DND-41 (cell line): ENCODE measurements at regions not wholly inside any gene's neighbourhood (a gene's known extent, or its start where the extent isn't known, plus 50 kb on each side); places are given as distances from the start of the nearest gene placed in this dataset.

Experiments
- ATAC-seq: fragments of 200-7000 bp; cut with Tn5 transposase; 3 replicates; pipeline ENCODE4 v1.9.1; 2021; ENCODE audit warnings: low read depth; ENCODE audit not compliant: insufficient read depth
- DNase-seq: peaks from one replicate; pipeline ENCODE4 v3.0.0-alpha.2; 2020
- H2AFZ ChIP-seq: 2 replicates; pipeline ENCODE4 v1.6.0; 2012; ENCODE audit warnings: low read depth, low read length
- H3K27ac ChIP-seq: 2 replicates; pipeline ENCODE4 v1.5.1; 2012; ENCODE audit warnings: low read length, inconsistent platforms
- H3K27me3 ChIP-seq: fragments of 200-600 bp; sonication (generic); 2 replicates; pipeline ENCODE4 v1.6.0; 2012; ENCODE audit warnings: low read length, mild to moderate bottlenecking, inconsistent platforms; ENCODE audit not compliant: insufficient read depth, poor library complexity
- H3K36me3 ChIP-seq: 2 replicates; pipeline ENCODE4 v1.5.1; 2012; ENCODE audit warnings: low read length, inconsistent platforms; ENCODE audit not compliant: insufficient read depth
- H3K4me1 ChIP-seq: 2 replicates; pipeline ENCODE4 v1.5.1; 2012; ENCODE audit warnings: mild to moderate bottlenecking, low read length; ENCODE audit not compliant: insufficient read depth
- H3K4me2 ChIP-seq: 2 replicates; pipeline ENCODE4 v1.6.0; 2012; ENCODE audit warnings: mild to moderate bottlenecking, moderate library complexity, low read length, inconsistent platforms; ENCODE audit not compliant: insufficient read depth
- H3K4me3 ChIP-seq, 2 experiments: fragments of 200-600 bp in 1 of 2; shearing (Covaris generic) in 1 of 2; 2 replicates each; pipeline ENCODE4 v1.5.1; 2012 to 2016; ENCODE audit warnings: inconsistent platforms in 2 of 2, low read length in 2 of 2, mild to moderate bottlenecking in 2 of 2, low read depth in 1 of 2, moderate library complexity in 1 of 2
- H3K79me2 ChIP-seq: 2 replicates; pipeline ENCODE4 v1.6.0; 2012; ENCODE audit warnings: low read length, inconsistent platforms; ENCODE audit not compliant: insufficient read depth
- H3K9ac ChIP-seq: 2 replicates; pipeline ENCODE4 v1.6.0; 2012; ENCODE audit warnings: low read depth, mild to moderate bottlenecking, inconsistent platforms, low read length, moderate library complexity
- H3K9me3 ChIP-seq: 2 replicates; pipeline ENCODE4 v1.5.1; 2012; ENCODE audit warnings: low read length, moderate library complexity, mild to moderate bottlenecking, inconsistent platforms; ENCODE audit not compliant: insufficient read depth, severe bottlenecking
- H4K20me1 ChIP-seq: 2 replicates; pipeline ENCODE4 v1.6.0; 2012; ENCODE audit warnings: low read length; ENCODE audit not compliant: insufficient read depth
- CTCF ChIP-seq: IDR thresholded peaks from 2 replicates; pipeline ENCODE4 v1.5.1; 2012; ENCODE audit warnings: borderline replicate concordance, low read length, moderate library complexity, mild to moderate bottlenecking; ENCODE audit not compliant: poor library complexity, severe bottlenecking; ENCODE audit errors: extremely low read depth
- EZH2 ChIP-seq: IDR thresholded peaks from 3 replicates; pipeline ENCODE4 v1.6.1; 2012; ENCODE audit warnings: borderline replicate concordance, low read depth, mild to moderate bottlenecking, moderate library complexity, low read length, inconsistent platforms; ENCODE audit not compliant: severe bottlenecking

GRCh38 chr9:126162611-126163381, 163.8 kb upstream of the MVB12B start:
- Histone ChIP-seq H3K79me2 (no peaks in the 10 kb centered on the region), H3K27ac (no peak overlapping the region), H3K27me3 (peaks cover 3% of the 10 kb centered on the region), H3K4me2 (no peak overlapping the region), H3K9ac (no peak overlapping the region), H3K36me3 (no peaks in the 10 kb centered on the region), H2AFZ (no peak overlapping the region), H3K4me3 (no peak overlapping the region), H4K20me1 (no peaks in the 10 kb centered on the region), H3K4me1 (no peaks in the 10 kb centered on the region), H3K9me3 (no peaks in the 10 kb centered on the region)
- ATAC-seq (no peak), DNase-seq (no peak)
- TF ChIP-seq EZH2 (no peak), CTCF (no peak)

- no peaks in the 10 kb centered on the region for H3K36me3 ChIP-seq
- H2AFZ ChIP-seq: no peak overlapping the region
- no peak overlapping the region for H3K9ac ChIP-seq
- peaks cover 3% of the 10 kb centered on the region for H3K27me3 ChIP-seq
- no peaks in the 10 kb centered on the region for H3K4me1 ChIP-seq
- no peaks in the 10 kb centered on the region for H3K79me2 ChIP-seq
- H3K4me3 ChIP-seq: no peak overlapping the region
- H3K4me2 ChIP-seq: no peak overlapping the region
- no peaks in the 10 kb centered on the region for H3K9me3 ChIP-seq
- DNase-seq (no peak), ATAC-seq (no peak)
- no peaks in the 10 kb centered on the region for H4K20me1 ChIP-seq
- no peak for TF ChIP-seq CTCF
- no peak for TF ChIP-seq EZH2
- no peak overlapping the region for H3K27ac ChIP-seq
Measured at GRCh38 chr9:126164796-126165525, 161.7 kb upstream of the MVB12B start.

GRCh38 chr9:126165755-126166154, 160.9 kb upstream of the MVB12B start:
- no peaks in the 10 kb centered on the region for H3K9me3 ChIP-seq
- DNase-seq (no peak), ATAC-seq (no peak)
- no peak overlapping the region for H2AFZ ChIP-seq
- TF ChIP-seq EZH2 (no peak), CTCF (no peak)
- H3K4me3 ChIP-seq: no peak overlapping the region
- no peak overlapping the region for H3K27ac ChIP-seq
- no peaks in the 10 kb centered on the region for H4K20me1 ChIP-seq
- no peak overlapping the region for H3K9ac ChIP-seq
- no peaks in the 10 kb centered on the region for H3K36me3 ChIP-seq
- no peaks in the 10 kb centered on the region for H3K79me2 ChIP-seq
- no peak overlapping the region for H3K4me2 ChIP-seq
- no peaks in the 10 kb centered on the region for H3K4me1 ChIP-seq
- peaks cover 3% of the 10 kb centered on the region for H3K27me3 ChIP-seq
